ENCODE measurements at regions not wholly inside any gene's neighbourhood (a gene's known extent, or its start where the extent isn't known, plus 50 kb on each side); places are given as distances from the start of the nearest gene placed in this dataset.
"Not testable (repeated sequence)": the region's sequence is repeated elsewhere in the genome, so short reads cannot be mapped to it uniquely, and the experiment has no call there.

DNA sequence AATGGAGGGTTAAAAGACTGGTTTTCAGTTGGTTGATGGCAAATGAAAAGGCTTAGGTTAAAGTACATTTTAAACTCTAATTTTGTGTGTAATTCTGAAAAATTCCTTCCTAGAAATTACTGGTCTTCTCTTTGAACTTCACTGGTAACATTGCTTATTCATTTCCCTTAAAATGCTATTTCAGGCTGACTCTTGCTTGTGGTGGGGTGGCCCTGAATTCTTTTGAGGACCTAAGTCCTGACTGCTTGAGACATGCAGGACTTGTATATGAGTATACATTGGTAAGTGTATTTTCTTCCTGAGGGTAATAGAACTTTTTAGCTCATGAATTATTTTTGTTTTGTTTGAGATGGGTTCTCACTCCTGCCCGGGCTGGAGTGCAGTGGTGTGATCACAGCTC is 113.9 kb upstream of the VKORC1L1 start:
- not testable (repeated sequence) for H3K9me3 ChIP-seq (ENCODE audit: control insufficient read depth in 1 of 2, low read length in 2 of 2); H3K27me3 ChIP-seq (ENCODE audit: low read depth, low read length); H3K27ac ChIP-seq (ENCODE audit: low read length); H3K4me3 ChIP-seq (ENCODE audit: low read depth in 1 of 2, low read length in 2 of 2); H3K4me1 ChIP-seq (ENCODE audit: control insufficient read depth in 1 of 2, insufficient read depth in 2 of 2, low read length in 2 of 2); H3K36me3 ChIP-seq (ENCODE audit: control insufficient read depth in 1 of 2, insufficient read depth in 2 of 2, low read length in 2 of 2)

DNA sequence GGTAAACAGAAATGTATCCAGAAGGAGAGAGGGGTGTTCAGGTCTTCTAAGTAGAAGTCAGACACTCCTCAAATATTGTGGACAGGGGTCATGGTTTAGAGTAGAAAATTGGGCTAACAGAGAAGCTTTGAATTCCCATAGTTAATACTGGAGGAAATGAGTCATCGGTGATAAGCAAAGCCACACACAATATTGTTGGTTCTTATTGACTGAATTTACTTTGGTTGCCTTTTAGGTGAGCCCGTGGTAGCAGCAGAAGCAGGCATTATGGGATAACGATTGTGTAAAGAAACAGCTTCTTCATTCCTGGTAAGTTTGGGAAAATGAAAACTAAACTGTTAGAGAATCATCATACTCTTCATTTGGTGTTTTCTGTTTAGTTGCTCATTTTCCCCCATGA is 110.2 kb upstream of the VKORC1L1 start:
- not testable (repeated sequence) for H3K27ac ChIP-seq (ENCODE audit: low read length); H3K9me3 ChIP-seq (ENCODE audit: control insufficient read depth in 1 of 2, low read length in 2 of 2); H3K27me3 ChIP-seq (ENCODE audit: low read depth, low read length); H3K4me3 ChIP-seq (ENCODE audit: low read depth in 1 of 2, low read length in 2 of 2); H3K36me3 ChIP-seq (ENCODE audit: control insufficient read depth in 1 of 2, insufficient read depth in 2 of 2, low read length in 2 of 2); H3K4me1 ChIP-seq (ENCODE audit: control insufficient read depth in 1 of 2, insufficient read depth in 2 of 2, low read length in 2 of 2)

DNA sequence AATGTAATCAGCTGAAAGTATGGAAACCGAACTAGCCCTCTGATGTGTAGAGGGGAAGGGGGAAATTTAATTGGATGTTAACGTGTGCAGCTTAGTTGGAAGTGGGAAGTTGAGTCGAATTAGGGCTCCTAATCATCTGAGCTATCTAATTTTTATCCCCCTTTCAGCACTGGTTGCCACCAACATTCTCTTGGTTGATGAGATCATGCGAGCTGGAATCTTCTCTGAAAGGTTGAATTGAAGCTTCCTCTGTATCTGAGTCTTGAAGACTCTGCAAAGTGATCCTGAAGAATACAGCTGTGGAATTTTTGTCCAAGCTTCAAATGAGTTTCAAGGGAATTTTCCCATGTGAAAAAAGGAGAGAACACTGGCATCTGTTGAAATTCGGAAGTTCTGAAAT is 109.8 kb upstream of the VKORC1L1 start:
- not testable (repeated sequence) for H3K27ac ChIP-seq (ENCODE audit: low read length); H3K9me3 ChIP-seq (ENCODE audit: control insufficient read depth in 1 of 2, low read length in 2 of 2); H3K4me3 ChIP-seq (ENCODE audit: low read depth in 1 of 2, low read length in 2 of 2); H3K4me1 ChIP-seq (ENCODE audit: control insufficient read depth in 1 of 2, insufficient read depth in 2 of 2, low read length in 2 of 2); H3K36me3 ChIP-seq (ENCODE audit: control insufficient read depth in 1 of 2, insufficient read depth in 2 of 2, low read length in 2 of 2); H3K27me3 ChIP-seq (ENCODE audit: low read depth, low read length)

DNA sequence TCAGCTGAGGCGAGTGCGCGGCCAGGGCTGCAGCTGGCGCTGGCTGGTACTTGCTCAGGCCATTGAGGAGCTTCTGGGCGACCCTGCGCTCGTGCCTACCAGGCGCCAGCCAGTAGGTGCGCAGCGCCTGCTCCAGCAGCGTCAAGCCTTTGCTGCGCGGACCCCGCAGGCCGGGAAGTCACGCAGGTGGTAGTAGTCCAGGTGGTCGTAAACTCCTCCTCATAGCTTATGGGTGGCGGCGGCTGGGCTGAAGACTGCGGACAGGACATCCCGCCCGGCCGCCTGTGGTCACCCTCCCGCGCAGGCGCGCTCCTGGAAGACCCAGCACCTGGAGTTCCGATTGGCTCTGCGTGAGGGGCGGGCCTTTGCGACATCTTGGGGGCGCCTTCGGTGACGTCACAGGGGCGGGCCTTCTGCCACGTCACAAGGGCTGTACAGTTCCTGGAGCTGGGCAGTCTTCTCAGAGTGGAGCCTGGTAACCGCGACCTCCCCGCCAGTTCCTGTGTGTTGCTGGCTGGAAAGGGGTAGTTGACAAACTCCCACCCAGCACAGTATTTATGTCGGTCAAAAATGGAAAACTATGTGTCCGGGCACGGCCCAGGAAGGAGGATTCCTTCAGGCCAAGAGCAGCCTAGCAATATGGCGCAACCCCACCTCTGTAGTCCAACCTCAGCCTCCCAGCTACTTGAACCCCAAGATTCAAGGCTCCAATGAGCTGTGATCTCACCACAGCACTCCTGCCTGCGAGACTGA is 102.2 kb upstream of the VKORC1L1 start:
- Histone ChIP-seq H3K27ac (ENCODE audit: low read length) (peak overlapping the region; percentile 72), H3K4me3 (ENCODE audit: low read depth in 1 of 2, low read length in 2 of 2) (peak overlapping the region; percentile 55 to 86)
- H3K9me3 ChIP-seq (ENCODE audit: control insufficient read depth in 1 of 2, low read length in 2 of 2); H3K4me1 ChIP-seq (ENCODE audit: control insufficient read depth in 1 of 2, insufficient read depth in 2 of 2, low read length in 2 of 2); H3K36me3 ChIP-seq (ENCODE audit: control insufficient read depth in 1 of 2, insufficient read depth in 2 of 2, low read length in 2 of 2); H3K27me3 ChIP-seq (ENCODE audit: low read depth, low read length): not testable (repeated sequence)

DNA sequence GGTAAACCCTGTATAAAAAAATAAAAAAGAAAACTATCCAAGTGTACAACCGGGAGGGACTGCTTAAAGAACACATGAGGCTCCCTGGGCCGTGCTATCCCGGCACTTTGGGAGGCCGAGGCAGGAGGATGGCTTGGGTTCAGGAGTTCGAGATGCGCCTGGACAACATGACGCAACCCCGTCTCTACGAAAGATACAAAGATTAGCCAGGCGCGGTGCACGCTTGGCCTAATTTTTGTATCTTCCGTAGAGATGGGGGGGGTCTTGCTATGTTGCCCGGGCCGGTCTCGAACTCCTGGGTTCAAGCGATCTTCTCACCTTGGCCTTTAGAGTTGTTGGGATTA is 101.7 kb upstream of the VKORC1L1 start:
- H3K9me3 ChIP-seq (ENCODE audit: control insufficient read depth in 1 of 2, low read length in 2 of 2); H3K36me3 ChIP-seq (ENCODE audit: control insufficient read depth in 1 of 2, insufficient read depth in 2 of 2, low read length in 2 of 2); H3K27me3 ChIP-seq (ENCODE audit: low read depth, low read length); H3K4me1 ChIP-seq (ENCODE audit: control insufficient read depth in 1 of 2, insufficient read depth in 2 of 2, low read length in 2 of 2): not testable (repeated sequence)
- H3K4me3 ChIP-seq (ENCODE audit: low read depth in 1 of 2, low read length in 2 of 2): peak overlapping the region; percentile 55 to 86
- peak overlapping the region; percentile 72 for H3K27ac ChIP-seq (ENCODE audit: low read length)

DNA sequence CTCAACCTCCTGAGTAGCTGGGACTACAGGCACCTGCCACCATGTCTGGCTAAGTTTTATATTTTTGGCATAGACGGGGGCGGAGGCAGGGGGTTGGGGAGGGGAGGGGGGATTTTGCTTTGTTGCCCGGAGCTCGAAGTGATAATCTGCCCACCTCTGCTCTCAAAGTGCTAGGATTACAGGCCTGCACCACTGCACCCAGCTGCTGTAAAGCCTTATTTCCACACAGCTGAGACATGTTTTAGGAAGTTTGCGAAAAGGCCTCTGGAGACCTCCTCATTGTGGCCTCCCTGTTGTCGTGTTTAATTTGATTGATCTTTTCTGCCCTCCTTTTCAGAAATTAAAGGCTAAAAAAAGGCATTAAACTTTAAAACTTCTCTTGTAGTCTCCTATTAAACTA is 96.2 kb upstream of the VKORC1L1 start:
- not testable (repeated sequence) for H3K4me1 ChIP-seq (ENCODE audit: control insufficient read depth in 1 of 2, insufficient read depth in 2 of 2, low read length in 2 of 2); H3K9me3 ChIP-seq (ENCODE audit: control insufficient read depth in 1 of 2, low read length in 2 of 2); H3K36me3 ChIP-seq (ENCODE audit: control insufficient read depth in 1 of 2, insufficient read depth in 2 of 2, low read length in 2 of 2); H3K27ac ChIP-seq (ENCODE audit: low read length); H3K4me3 ChIP-seq (ENCODE audit: low read depth in 1 of 2, low read length in 2 of 2); H3K27me3 ChIP-seq (ENCODE audit: low read depth, low read length)

DNA sequence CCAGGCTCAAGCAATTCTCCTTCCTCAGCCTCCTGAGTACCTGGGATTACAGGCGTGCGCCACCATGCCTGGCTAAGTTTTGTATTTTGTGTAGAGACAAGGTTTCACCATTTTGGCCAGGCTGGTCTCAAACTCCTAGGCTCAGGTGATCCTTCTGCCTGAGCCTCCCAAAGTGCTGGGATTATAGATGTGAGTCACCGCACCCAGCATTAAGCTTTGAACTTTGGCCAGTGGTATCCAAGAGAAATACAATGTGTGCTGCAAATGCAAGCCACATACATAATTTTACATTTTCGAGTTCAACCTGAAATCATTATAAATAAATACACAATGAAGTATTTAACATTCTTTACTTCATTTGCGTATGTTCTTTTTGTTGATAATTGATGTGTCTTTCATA is 82.9 kb upstream of the VKORC1L1 start:
- H3K4me1 ChIP-seq (ENCODE audit: control insufficient read depth in 1 of 2, insufficient read depth in 2 of 2, low read length in 2 of 2); H3K36me3 ChIP-seq (ENCODE audit: control insufficient read depth in 1 of 2, insufficient read depth in 2 of 2, low read length in 2 of 2); H3K9me3 ChIP-seq (ENCODE audit: control insufficient read depth in 1 of 2, low read length in 2 of 2); H3K27me3 ChIP-seq (ENCODE audit: low read depth, low read length); H3K27ac ChIP-seq (ENCODE audit: low read length); H3K4me3 ChIP-seq (ENCODE audit: low read depth in 1 of 2, low read length in 2 of 2): not testable (repeated sequence)

DNA sequence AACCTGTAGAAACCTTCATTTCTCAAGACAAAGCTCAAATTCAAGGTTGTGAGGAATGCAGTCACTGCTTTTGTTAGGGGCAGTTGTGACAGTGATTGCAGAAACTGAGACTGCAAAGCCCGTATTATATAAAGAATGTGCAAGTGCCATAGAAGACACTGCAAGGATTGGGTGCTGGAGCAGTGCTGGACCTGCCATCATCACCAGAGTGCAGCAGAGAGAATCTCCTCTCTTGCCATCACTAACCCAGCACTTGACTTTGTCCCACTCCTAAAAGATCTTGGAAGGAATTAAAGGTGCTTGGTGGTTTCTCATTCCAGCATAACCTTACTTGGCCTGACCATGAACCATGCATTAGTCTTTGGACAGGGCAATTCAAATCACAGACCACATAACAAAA is 81.1 kb upstream of the VKORC1L1 start:
- H3K4me3 ChIP-seq (ENCODE audit: low read depth in 1 of 2, low read length in 2 of 2); H3K4me1 ChIP-seq (ENCODE audit: control insufficient read depth in 1 of 2, insufficient read depth in 2 of 2, low read length in 2 of 2); H3K27me3 ChIP-seq (ENCODE audit: low read depth, low read length); H3K27ac ChIP-seq (ENCODE audit: low read length); H3K9me3 ChIP-seq (ENCODE audit: control insufficient read depth in 1 of 2, low read length in 2 of 2); H3K36me3 ChIP-seq (ENCODE audit: control insufficient read depth in 1 of 2, insufficient read depth in 2 of 2, low read length in 2 of 2): not testable (repeated sequence)

DNA sequence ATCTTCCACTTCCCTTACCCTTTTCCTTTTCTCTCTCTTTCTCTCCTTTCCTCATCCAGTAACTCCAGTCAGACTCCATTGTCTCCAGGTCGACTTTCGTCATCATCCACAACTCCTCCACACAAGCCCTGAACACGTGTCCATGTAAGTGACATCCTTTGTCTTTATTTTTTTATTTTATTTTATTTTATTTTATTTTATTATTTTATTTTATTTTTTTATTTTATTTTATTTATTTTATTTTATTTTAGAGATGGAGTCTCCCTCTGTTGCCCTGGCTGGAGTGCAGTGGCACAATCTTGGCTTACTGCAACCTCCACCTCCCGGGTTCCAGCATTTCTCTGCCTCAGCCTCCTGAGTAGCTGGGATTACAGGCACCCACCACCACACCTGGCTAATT is 80.1 kb upstream of the VKORC1L1 start:
- not testable (repeated sequence) for H3K4me3 ChIP-seq (ENCODE audit: low read depth in 1 of 2, low read length in 2 of 2); H3K36me3 ChIP-seq (ENCODE audit: control insufficient read depth in 1 of 2, insufficient read depth in 2 of 2, low read length in 2 of 2); H3K27me3 ChIP-seq (ENCODE audit: low read depth, low read length); H3K9me3 ChIP-seq (ENCODE audit: control insufficient read depth in 1 of 2, low read length in 2 of 2); H3K27ac ChIP-seq (ENCODE audit: low read length); H3K4me1 ChIP-seq (ENCODE audit: control insufficient read depth in 1 of 2, insufficient read depth in 2 of 2, low read length in 2 of 2)

DNA sequence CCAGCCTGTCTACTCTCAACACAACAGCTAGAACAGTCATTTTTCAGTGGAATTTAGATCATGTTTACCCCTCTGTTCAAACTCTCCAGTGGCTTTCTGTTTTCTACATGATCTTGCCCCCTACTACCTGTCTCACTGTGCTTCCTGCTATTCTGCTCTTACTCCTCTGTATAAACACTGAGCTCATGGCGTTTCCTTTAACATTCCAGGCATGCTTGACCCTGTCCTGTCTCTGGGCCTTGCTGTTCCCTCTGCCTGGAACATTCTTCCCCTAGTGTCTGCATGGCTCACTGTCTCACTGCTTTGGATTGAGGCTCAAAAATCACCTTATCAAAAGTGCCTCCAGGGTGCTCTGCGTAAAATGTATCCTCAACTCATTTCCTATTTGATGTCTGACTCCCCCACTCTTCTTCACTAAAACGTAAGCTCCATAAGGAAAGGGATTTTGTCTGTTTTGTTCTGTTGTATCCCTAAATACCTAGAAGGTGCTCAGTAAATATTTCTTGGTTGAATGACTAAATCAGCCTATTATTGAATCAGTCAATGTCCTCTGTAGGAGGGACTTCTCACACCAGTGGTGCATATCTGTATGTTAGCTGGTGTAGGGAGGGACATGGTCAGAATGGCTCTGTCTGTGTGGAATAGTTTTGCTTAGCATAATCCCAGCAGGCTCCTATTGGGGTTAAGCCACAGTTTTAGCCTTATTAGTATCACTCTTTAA is 78.0 kb upstream of the VKORC1L1 start:
- H3K36me3 ChIP-seq (ENCODE audit: control insufficient read depth in 1 of 2, insufficient read depth in 2 of 2, low read length in 2 of 2); H3K4me1 ChIP-seq (ENCODE audit: control insufficient read depth in 1 of 2, insufficient read depth in 2 of 2, low read length in 2 of 2); H3K4me3 ChIP-seq (ENCODE audit: low read depth in 1 of 2, low read length in 2 of 2); H3K9me3 ChIP-seq (ENCODE audit: control insufficient read depth in 1 of 2, low read length in 2 of 2); H3K27ac ChIP-seq (ENCODE audit: low read length); H3K27me3 ChIP-seq (ENCODE audit: low read depth, low read length): not testable (repeated sequence)

DNA sequence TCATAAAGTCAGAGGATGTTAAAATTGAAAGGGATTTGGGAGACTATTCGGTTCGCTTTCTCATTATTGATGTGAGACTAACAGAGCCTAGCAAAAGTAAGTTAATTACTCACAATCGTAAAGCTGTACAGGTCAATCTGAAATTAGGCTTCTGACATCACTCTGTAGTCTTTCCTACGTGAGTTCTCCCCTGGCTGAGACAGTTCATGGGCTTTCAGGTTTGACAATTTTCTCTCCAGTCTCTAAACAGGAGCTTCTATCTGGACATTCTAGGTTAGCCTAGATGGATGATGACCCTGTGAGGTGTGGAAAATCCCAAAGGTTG is 77.5 kb upstream of the VKORC1L1 start:
- not testable (repeated sequence) for H3K4me3 ChIP-seq (ENCODE audit: low read depth in 1 of 2, low read length in 2 of 2); H3K36me3 ChIP-seq (ENCODE audit: control insufficient read depth in 1 of 2, insufficient read depth in 2 of 2, low read length in 2 of 2); H3K27ac ChIP-seq (ENCODE audit: low read length); H3K27me3 ChIP-seq (ENCODE audit: low read depth, low read length); H3K4me1 ChIP-seq (ENCODE audit: control insufficient read depth in 1 of 2, insufficient read depth in 2 of 2, low read length in 2 of 2); H3K9me3 ChIP-seq (ENCODE audit: control insufficient read depth in 1 of 2, low read length in 2 of 2)

DNA sequence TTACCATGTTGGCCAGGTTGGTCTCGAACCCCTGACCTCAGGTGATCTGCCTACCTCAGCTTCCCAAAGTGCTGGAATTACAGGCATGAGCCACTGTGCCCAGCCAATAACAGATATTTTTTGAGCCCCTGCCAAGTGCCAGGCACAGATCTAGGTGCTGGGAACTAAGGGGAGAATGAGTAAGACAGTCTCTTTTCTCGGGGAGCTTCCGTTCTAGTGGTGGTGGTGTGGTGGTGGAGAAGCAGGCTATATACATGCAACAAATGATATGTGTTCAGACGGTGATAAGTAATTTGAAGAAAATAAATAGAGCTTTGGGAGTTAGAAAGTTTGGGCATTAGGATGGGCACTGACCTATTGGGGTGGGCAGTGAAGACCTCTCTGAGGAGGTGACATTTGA is 76.7 kb upstream of the VKORC1L1 start:
- Histone ChIP-seq H3K9me3 (ENCODE audit: control insufficient read depth in 1 of 2, low read length in 2 of 2) (no peaks in the 10 kb centered on the region), H3K4me1 (ENCODE audit: control insufficient read depth in 1 of 2, insufficient read depth in 2 of 2, low read length in 2 of 2) (no peaks in the 10 kb centered on the region), H3K27me3 (ENCODE audit: low read depth, low read length) (no peaks in the 10 kb centered on the region), H3K36me3 (ENCODE audit: control insufficient read depth in 1 of 2, insufficient read depth in 2 of 2, low read length in 2 of 2) (no peaks in the 10 kb centered on the region), H3K27ac (ENCODE audit: low read length) (no peak overlapping the region), H3K4me3 (ENCODE audit: low read depth in 1 of 2, low read length in 2 of 2) (no peak overlapping the region)

Data from muscle layer of duodenum (tissue), 2 donors.